ENCODE measurements at regions not wholly inside any gene's neighbourhood (a gene's known extent, or its start where the extent isn't known, plus 50 kb on each side); places are given as distances from the start of the nearest gene placed in this dataset.
A peak's percentile ranks its signal among the peaks of the same experiment; 100 is the strongest.

DNA sequence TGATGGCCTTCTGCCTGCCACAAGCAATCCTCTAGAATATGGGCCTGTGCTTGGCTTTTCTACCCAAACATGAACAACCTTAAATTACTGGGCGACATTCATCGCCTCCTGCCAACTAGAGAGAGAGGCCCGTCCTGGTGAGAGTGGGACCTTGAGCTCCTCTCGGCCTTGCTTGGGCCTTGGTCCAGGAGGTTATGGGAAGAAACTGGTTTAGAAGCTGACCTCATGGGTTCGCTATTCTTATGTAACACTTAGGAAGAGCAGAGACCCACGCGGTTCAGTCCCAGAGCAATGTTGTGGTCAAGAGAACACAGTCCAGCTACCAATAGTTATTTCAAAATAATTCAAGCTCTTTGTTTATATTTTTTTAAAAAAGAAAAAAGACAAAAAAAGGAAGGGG lies 176.3 kb upstream of the ZNF32 start:
- no peak overlapping the region for H3K4me3 ChIP-seq
- no peaks in the 10 kb centered on the region for H3K36me3 ChIP-seq
- DNase-seq, result peak in 1 of 3 donors; percentile 68
- TF ChIP-seq POLR2A (IDR thresholded peaks at IDR 0.05), result no peak
- TF ChIP-seq, protein P1, sequence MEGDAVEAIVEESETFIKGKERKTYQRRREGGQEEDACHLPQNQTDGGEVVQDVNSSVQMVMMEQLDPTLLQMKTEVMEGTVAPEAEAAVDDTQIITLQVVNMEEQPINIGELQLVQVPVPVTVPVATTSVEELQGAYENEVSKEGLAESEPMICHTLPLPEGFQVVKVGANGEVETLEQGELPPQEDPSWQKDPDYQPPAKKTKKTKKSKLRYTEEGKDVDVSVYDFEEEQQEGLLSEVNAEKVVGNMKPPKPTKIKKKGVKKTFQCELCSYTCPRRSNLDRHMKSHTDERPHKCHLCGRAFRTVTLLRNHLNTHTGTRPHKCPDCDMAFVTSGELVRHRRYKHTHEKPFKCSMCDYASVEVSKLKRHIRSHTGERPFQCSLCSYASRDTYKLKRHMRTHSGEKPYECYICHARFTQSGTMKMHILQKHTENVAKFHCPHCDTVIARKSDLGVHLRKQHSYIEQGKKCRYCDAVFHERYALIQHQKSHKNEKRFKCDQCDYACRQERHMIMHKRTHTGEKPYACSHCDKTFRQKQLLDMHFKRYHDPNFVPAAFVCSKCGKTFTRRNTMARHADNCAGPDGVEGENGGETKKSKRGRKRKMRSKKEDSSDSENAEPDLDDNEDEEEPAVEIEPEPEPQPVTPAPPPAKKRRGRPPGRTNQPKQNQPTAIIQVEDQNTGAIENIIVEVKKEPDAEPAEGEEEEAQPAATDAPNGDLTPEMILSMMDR (IDR thresholded peaks at IDR 0.05), result no peak
- no peaks in the 10 kb centered on the region for H3K9me3 ChIP-seq
- peak overlapping the region; percentile 52 to 77 (median 64) for H3K27ac ChIP-seq
- H3K27me3 ChIP-seq, result no peaks in the 10 kb centered on the region
- peaks cover 0 to 6% (median 0%) of the 10 kb centered on the region in 4 donors for H3K4me1 ChIP-seq

DNA sequence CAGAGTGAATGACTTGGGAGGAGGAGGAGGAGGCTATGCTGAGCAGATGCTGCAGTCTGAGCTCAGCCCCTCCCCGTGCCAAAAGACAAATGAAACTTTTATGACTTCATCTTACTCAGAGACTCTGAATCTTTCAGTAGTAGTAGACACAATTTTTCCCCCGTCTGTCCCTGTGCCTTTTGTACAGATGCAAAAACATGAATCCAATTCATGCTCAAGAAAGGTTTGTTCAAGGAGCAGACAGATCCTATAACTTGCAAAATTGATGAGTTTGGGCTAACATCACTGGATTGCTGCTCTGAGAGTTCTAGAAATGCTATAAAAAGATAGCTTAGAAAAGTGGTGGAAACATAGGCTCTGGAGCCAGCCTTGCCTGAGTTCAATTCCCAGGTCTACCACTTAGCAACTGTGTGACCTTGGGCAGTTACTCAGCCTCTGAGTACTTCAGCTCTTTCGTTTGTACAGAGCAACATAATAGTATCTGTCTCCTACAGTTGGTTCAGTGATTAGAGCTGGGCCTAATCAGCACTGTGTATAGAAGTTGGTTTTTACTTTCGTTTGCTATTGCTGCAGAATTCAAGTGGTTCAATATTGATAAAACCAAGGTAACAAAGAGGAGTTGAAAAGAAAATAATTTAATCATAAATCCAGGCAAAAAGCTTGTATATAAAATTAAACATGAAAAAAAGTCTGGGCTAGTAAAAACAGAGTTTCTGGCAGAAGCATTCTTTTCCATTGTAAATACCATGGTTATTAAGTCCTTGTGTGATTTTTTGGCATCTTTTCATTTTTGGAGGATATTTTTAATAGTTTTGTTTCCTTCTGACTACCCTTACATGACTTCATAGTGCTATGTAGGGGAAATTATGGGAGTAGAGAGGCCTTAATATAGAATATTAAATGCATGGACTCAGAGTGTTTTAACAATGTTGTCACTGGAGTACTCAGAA lies 174.2 kb upstream of the ZNF32 start:
- H3K4me3 ChIP-seq, result no peak overlapping the region
- peak overlapping the region in 3 of 4 donors; percentile 2 to 45 (median 6) for H3K27ac ChIP-seq
- no peak for DNase-seq
- H3K36me3 ChIP-seq, result no peaks in the 10 kb centered on the region
- no peaks in the 10 kb centered on the region for H3K9me3 ChIP-seq
- no peaks in the 10 kb centered on the region for H3K27me3 ChIP-seq
- TF ChIP-seq, protein P1 (IDR thresholded peaks at IDR 0.05), result no peak
- peaks cover 0 to 6% (median 0%) of the 10 kb centered on the region in 4 donors for H3K4me1 ChIP-seq

DNA sequence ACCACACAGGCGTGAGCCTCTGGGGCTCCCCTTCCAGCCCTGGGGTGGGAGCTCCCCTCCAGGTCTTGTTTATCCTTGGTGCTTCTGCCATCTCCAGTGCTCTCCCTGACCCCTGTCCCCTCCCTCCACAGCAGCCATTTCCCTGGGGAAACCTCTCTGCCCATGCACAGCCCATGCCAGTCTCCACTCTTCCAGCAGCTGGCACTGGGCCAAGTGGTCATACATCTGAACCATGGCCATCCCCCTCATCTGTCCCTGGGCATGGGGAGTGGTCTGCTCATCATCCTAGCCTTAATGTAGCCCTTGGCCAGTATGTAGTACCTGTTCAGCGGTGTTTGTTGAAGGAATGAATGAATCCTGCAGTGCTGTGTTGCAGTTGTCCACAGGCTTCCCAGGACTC lies 172.4 kb upstream of the ZNF32 start:
- no peak for DNase-seq
- Histone ChIP-seq H3K4me1 (peaks cover 0 to 6% (median 2%) of the 10 kb centered on the region in 4 donors), H3K9me3 (no peaks in the 10 kb centered on the region), H3K4me3 (no peak overlapping the region), H3K27ac (no peak overlapping the region), H3K36me3 (no peaks in the 10 kb centered on the region), H3K27me3 (no peaks in the 10 kb centered on the region)
- TF ChIP-seq, protein P1 (IDR thresholded peaks at IDR 0.05), result no peak
- no peak for TF ChIP-seq POLR2A (IDR thresholded peaks at IDR 0.05)

DNA sequence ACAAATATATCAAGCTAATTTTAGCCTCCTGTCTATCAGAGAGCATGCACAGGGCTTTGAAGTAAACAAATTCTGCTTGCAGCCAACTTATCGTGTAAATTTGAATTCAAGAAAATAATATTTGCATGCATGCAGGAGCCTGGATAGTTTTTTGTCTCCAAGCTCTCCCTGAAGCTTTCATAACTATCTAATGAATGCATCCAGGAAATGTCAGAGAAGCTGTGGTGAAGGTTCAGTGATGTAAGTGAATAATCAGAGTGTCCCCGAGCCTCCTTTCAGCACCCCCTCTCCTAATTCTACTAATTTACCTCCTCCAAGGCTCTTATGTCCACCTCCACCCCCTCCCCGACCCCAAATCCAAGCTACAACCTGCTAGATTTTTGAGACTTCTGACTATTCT lies 172.0 kb upstream of the ZNF32 start:
- H3K27ac ChIP-seq, result no peak overlapping the region
- no peak for DNase-seq
- no peak for TF ChIP-seq POLR2A (IDR thresholded peaks at IDR 0.05)
- TF ChIP-seq, protein P1 (IDR thresholded peaks at IDR 0.05), result no peak

DNA sequence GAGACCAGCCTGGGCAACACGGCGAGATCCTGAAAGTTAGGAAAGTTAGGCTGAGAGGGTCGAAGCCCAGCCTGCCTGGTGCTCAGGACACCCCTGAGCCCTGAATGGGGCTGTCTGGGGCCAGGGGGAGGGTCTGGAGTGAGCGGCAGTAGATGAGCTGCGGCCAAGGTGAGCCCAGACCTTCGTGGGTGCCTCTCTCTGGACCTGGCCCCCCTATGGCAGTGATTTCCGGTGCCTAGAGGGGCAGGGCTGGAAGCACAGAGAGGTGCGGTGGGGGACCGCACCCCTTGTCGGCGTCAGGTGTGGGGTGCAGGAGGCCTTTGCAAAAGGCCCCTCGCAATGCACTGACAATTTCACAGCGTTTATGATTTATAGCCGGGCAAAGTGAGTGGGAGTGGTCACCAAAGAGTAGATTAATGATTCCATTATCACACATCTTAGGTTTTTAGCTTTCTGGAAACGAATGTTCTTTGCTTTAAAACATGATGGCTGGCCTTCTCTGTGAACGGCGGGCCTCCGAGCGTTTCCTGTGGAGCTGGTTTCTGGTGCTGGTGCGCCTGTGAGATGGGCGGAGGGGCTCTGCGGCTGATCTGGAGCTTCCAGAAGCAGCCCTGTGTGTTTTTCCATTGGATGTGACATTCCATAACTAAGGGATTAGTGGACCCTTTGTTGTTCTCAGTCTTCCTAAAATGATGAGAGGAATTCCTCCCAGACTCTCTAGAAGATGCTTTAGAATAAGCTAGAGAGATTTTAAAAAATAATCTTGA lies 171.0 kb upstream of the ZNF32 start:
- Histone ChIP-seq H3K36me3 (no peaks in the 10 kb centered on the region), H3K9me3 (no peaks in the 10 kb centered on the region), H3K27me3 (no peaks in the 10 kb centered on the region), H3K4me1 (peaks cover 0 to 6% (median 4%) of the 10 kb centered on the region in 4 donors), H3K27ac (no peak overlapping the region), H3K4me3 (no peak overlapping the region)
- TF ChIP-seq, protein P1 (IDR thresholded peaks at IDR 0.05), result no peak
- TF ChIP-seq POLR2A (IDR thresholded peaks at IDR 0.05), result no peak
- no peak for DNase-seq

More for the DNA sequence above, 172.0 kb upstream of the ZNF32 start:
- H3K4me3 ChIP-seq, result no peak overlapping the region
- peaks cover 0 to 6% (median 2%) of the 10 kb centered on the region in 4 donors for H3K4me1 ChIP-seq
- H3K9me3 ChIP-seq, result no peaks in the 10 kb centered on the region
- H3K27me3 ChIP-seq, result no peaks in the 10 kb centered on the region
- H3K36me3 ChIP-seq, result no peaks in the 10 kb centered on the region
